GM19395 (cell line): ENCODE measurements at regions not wholly inside any gene's neighbourhood (a gene's known extent, or its start where the extent isn't known, plus 50 kb on each side); places are given as distances from the start of the nearest gene placed in this dataset.
"Not testable (repeated sequence)": the region's sequence is repeated elsewhere in the genome, so short reads cannot be mapped to it uniquely, and the experiment has no call there.

ENCODE experiments used
- ATAC-seq: cut with Tn5 transposase; IDR thresholded peaks from one replicate; pipeline ENCODE4 v1.9.1; 2021; ENCODE audit warnings: mild to moderate bottlenecking, moderate library complexity; ENCODE audit not compliant: unreplicated experiment

DNA sequence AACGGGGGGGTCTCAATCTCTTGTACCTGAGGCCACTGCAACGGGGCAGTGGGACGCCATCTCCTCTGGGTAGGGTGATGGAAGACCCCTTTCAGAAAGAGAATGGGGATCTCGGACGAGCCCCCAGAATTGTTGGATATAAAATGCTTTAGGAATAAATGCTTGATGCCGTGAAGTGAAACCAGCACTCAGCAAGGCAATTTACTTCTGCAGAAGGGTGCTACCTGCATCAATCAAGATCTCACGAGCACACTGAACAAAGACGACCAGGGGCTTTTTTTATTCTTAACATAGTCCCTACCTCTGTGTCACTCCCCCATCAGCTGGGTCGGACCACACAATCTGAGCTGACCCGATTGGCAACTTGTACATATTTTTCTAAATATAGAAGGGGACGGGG lies 203.6 kb upstream of the TBX18 start:
- no peak for ATAC-seq

DNA sequence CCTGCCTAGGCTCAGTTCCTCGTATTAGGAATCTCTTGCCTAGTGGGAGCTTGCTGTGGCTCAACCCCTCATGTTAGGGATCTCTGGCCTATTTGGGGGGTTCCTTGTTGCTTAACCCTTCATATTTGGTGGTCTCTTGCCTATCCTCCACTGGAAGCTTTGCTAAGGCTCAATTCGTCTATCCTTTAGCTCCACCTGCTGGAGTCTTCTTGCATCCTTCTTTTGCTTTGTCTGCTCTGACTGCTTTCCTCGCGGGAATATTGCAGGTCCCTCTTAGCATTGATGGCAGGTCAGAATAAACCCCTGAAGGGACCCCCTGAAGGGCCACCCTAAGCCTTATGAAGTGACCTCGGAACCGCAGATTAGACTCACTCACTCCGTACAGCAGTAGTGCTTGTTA lies 203.0 kb upstream of the TBX18 start:
- no peak for ATAC-seq

DNA sequence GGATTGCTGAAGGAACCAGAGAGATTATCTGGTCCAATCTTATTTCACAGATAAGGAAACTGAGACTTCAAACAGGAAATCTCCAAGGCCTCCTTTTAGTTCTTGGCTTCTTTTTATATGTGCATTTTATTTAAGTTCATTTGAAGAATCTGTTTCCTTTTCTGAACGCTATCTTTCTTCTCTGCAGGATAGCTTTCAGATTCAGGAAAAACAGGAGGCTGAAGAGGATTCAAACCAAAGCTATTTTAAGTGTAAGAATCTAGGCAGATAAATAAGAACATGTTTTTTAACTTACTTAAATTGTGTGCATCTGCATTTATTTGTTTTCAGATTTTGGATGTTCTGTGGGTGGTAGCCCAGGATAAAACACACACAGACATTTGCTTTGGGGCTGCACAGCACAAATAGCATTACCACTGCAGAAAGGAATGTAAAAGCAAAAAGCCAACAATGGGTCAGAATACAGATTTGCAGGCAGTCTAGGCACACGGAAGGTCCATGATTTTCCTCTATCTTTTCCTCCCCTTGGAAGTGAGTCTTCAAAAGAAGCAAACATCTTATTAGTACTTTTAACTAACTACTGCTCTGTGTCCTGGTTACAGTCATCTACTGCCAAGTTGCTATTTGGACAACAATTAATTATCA lies 188.8 kb upstream of the TBX18 start:
- ATAC-seq = no peak

DNA sequence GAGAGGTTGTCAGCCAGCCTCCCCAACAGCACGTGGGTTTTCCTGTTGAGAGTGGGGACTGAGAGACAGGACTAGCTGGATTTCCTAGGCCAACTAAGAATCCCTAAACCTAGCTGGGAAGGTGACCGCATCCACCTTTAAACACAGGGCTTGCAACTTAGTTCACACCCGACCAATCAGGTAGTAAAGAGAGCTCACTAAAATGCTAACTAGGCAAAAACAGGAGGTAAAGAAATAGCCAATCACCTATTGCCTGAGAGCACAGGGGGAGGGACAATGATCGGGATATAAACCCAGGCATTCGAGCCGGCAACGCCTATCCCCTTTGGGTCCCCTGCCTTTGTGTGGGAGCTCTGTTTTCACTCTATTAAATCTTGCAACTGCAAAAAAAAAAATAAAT lies 180.5 kb upstream of the TBX18 start:
- ATAC-seq = not testable (repeated sequence)

DNA sequence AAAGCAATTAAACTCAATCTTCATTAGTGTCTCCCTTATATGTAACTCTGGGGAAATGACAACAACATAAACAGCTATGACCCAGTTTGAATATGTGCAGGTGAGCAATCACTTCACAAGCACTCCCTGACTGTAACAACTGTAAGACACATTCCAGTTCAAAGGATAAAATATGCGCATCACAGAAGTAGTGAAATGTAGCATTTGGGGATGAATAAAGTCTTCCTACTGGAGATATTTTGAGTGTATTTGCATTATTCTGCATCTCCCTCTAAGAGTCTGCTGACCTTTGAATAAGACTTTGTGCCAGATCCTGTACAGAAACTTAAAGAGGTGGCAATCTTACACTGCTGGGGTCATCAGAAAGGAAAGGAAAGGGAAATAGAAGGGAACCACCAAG lies 179.5 kb upstream of the TBX18 start:
- ATAC-seq = no peak

DNA sequence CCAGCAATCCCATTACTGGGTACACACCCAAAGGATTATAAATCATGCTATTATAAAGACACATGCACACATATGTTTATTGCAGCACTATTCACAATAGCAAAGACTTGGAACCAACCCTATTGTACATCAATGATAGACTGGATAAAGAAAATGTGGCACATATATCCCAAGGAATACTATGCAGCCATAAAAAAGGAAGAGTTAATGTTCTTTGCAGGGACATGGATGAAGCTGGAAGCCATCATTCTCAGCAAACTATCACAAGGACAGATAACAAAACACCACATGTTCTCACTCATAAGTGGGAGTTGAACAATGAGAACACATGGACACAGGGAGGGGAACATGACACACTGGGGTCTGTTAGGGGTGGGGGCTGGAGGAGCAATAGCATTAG lies 177.2 kb upstream of the TBX18 start:
- ATAC-seq = not testable (repeated sequence)

DNA sequence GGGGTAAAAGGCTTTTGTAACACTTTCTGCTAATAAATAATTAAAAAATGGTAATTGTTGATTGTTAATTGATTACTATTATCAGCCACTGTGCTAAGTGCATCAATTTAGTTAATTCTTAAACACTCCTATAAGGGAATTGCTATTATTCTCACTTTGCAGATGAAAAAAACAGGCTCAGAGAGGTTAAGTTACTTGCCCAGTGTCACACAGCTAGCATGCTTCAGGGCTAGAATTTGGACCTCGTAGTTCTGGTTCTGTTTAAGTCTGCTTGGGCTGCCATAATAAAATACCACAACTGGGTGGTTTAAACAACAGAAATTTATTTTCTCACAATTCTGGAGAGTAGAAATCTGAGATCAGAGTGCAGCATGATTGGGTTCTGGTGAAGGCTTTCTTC lies 164.8 kb upstream of the TBX18 start:
- ATAC-seq = no peak

DNA sequence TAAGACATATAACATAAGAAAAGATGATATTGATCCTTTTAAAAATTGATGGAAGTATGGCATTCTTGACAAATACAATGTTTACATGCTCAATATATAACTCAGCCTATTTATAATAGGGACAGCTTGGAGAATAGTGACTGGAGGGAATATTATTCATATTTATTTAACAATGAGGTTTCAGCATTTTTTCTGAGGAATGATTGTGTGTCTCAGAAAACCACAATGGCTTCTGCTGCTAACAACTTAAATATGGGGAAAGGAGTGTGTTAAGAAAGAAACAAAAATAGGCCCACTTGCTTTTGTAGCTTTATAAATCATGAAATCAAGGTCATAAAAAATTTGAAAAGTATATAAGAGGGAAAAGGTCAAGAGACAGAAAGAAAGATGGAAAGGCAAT lies 163.2 kb upstream of the TBX18 start:
- no peak for ATAC-seq

DNA sequence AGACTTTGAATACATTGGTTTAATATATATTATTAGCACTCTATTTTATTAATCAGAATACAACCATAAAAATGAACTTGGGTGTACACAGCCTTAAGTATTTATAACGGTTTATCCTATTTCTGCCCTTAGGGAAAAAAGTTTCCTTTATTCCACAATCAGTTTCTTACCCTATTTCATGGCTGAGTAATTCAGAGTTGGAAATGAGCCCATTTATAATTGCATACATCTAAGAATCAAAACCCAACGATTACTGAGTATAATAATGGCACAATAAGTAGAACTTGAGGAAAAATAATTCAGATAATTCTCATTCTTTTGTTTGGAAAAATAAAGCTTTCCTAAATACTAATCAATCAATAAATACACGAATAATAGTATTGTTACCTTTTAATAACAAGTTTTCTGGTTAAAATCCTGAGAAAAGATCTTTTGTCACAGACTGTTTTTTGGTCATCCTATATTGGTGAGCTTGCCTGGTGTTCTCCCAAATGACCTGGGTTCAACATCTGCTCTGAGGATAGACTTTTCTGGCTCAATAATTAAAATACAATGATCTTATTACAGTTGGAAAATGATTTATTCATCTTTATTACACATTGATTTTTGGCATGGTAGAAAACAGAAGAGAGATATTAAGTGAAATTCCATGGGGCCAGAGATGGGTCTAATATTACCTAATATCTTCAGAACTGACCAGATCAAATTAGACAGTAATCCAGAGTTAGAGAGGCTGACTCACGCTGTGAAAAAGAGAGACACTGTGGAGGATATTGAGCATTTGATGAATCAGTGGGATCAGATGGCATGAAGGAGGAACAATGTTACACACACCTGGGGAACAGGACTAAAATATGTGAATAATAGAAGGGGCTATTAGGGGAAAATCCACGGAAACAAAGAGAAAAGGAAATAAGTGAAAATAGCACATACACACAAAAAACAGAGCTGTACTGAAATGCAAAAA lies 162.1 kb upstream of the TBX18 start:
- no peak for ATAC-seq

DNA sequence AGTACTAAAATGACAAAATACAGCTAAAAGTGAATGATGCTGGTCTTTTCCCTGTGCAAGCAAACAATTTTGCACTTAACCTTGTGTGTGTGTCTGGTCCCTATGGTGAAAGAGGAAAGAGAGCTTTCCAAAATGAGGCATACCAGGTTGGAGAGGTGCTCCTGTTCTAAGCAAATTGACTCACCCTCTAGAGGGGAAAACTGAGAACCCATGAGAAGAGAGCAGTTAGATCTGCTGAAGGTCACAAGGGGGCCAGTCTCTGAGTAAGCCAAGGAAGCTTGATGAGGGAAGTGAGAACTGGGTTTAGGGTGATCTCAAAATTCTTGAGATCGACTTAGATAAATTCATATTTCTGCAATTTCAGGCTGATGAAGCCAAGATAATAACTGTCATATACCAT lies 157.5 kb upstream of the TBX18 start:
- ATAC-seq = no peak

DNA sequence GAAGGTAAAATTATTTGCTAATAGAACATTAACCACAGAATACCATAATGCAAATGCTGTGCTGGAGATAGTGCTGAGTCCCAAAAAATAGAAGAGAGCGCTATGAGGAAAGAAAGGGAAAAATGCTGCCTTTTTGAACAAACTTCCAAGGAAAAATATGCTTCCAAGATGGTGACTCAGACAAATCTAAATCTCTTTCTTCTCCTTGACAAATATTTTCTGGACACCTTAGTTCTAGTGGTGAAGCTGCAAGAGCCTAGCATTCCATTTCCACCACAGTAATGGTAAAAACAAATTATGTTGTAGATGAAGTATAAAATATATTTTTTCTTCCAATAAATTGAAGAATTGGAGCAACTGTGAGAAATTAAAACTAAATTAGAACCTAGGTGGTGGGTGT lies 155.6 kb upstream of the TBX18 start:
- no peak for ATAC-seq

DNA sequence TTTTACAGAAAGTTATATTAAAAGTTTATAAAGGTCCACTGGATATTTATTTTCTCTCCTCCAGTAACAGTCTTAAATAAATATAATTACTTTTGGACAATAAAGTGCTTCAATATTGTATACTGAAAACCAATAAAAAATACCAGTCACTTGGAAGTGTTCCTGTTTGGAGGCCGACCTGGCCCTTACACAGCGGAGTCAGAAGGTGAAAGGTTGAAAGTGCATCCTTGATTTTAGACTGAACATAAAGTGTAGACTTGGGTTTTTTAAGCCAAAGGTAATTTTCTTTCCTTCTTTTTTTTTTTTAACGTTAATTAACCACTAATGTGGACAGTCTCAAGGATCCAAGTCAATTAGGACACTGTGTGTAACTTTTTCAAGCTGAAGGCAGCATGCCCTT lies 152.3 kb upstream of the TBX18 start:
- no peak for ATAC-seq

DNA sequence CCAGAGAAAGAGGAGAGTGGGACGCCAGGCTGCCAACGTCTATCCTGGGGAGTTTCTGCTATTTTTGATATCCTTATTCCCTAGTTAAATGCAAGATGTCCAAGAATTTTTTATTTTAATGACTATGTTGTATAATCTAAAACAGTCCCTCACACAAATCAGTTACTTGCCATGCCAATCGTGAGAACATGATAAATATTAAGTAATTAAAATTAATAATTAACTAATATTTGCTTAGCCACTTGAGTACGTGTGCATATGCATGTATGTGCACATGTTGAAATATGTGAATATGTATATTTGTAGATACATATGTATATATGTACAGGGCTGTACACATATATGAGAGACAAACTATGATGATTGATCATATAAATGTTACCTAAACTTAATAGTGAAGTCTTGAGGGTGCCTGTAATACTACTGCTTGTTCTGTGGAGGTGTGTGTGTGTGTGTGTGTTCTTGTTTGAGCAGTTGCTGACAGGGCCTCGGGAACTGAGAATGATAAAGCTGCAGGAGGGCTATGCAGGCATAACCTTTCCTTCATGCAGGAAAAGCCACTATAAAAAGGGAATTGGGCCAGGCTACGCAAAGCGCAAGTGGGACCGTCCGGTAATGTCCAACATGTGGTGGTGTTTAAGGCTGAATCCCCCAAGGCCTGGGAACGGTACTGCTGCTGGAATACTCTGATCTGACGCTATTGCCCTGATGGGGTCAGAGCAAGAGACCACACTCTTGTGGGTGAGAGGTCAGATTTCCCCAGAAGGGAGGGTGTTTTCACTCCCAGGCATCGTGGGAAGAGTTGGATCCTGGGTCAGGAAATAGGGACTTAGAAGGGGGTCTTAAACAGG lies 148.3 kb upstream of the TBX18 start:
- no peak for ATAC-seq

DNA sequence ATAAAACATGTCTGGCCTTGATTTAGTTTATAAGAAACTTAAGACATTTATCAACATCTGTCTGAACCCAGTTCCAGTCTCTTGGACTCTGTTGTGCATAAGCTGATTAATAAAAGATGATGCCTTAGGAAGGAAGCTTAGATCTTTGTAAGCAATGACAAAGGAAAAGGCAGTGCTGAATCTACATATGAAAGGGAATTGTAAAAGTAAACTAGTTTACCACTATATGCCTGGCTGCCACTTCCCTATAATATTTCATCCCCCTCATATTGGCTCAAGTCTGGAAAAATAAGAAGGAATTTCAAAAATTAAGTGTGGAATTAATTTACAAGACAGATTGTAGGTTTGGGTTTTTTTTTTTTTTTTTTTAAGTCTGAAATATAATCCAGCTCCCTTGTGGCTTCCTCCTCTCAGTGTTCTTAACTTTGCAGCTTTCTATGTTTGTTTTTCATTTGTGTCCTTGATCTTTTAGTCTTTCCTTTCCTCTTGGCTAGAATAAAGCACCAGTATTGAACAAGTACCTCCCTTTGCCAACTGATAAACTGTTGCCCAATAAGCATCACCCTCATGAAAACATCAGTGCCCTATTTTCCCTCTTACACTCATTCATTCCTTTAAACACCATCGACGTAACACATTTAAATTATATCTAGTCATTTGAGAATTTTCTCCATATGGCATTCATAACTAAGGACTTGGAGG lies 146.7 kb upstream of the TBX18 start:
- ATAC-seq = no peak

DNA sequence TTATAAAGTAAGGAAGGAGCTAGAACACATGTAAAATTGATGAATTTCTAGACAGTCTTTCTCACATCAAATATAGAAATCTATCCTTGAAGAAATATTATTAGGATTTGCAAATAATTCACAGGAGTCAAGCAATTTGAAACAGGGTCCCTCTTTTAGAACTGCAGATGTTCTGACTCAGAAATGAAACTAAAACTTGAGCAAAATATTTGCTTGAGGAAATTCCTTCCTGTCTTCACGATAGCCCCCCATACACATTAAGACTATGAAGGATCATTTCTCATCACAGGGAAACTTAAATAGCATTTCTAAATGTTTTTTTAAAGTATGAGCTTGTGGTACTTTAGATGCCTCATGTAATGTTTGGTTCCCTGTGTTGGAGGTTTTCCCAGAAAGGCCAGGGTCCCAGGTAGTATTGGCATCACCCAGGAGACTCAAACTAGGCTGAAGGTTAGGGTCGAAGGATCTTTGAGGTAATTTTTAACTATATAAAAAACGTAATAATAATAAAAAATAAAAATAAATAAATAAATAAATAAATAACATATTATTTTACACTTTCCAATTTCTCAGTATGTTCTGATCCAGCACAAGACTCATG lies 144.0 kb upstream of the TBX18 start:
- no peak for ATAC-seq

DNA sequence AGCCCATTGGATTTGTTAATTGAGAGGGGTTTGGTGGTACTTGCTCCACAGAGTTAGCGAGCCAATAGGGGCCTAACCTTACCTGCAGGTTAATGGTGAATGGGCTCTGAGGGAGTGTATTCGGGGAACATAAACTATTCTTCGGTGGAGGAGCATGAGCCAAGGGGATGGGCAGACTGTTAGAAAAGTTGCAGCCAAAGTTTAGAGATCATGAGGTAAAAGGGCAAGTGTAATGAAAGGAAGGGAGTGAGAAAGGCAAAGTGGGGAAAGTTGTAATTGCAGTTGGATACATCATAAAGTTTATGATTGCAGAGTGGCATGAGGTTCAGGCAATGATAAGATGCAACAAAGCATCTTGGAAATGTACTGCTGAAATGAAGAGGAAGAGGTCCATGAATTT lies 142.1 kb upstream of the TBX18 start:
- no peak for ATAC-seq

DNA sequence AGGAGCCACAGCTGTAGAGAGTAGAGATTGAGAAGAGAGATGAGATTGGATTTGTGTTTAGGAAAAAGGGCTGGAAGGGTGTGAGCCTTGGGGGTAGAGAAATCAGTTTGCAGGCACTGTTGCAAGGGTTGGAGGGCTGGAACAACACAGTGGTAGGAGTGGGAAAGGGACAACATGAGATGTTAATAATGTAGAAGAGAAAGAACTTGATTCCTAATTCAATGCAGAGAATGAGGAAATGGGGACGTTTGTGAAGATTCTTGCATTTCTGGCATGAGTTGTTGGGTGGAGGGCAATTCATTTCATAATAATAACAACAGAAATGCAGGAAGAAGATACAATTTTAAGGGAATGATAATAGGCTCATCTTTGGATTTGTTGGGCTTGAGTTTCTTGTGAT lies 141.4 kb upstream of the TBX18 start:
- no peak for ATAC-seq

DNA sequence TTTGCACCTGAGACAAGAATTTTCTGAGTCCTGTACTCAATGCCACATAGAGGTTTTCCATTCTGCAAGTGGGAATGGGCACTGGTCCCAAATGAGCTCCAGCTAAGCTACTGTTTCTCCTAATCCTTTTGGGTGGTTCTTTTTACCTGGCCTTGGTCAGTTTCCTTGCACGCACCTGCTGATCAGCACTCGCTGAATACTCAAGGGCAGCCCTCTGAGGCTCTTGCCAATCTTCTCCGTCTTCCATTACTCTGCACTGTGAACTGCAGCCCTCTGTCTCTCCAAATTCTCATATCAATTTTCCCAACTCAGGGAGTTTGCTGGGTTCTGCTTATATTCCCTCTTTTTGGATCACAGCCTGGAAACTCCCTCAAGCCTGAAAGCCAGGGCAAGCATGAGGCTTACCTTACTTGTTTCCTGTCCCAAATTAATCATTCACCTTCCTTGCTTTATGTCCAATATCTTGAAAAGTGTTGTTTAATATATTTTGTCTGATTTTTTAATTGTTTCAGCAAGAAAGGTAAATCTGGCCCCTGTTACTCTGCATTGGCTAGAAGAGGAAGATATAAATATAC lies 138.0 kb upstream of the TBX18 start:
- ATAC-seq = no peak

DNA sequence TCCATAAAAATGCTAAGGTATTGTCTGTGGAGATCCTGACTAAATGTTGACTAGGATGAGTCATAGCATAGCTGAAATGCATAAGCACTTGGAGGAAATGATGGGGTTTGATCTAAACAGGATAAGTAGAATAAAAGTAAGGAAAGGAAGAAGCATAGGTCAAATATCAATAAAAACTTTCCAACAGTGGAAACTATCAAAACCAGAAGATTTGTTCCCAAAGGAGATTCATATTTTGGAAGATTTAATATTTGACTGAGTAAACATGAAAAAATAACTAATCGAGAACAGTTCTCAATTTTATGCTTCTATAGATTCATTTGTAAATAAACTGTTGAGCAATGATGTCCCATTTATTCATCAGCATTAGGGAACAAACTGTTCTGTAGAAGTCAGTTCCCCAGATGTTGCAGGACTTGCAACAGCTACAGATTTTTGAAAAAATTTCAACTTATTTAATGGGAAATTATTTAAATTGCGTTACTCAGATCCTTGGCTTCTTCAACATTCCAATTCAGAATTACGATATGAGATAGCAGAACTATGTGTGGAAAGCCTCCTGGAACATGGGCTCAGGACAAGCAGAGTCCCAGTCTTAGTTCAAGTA lies 133.7 kb upstream of the TBX18 start:
- ATAC-seq = no peak

DNA sequence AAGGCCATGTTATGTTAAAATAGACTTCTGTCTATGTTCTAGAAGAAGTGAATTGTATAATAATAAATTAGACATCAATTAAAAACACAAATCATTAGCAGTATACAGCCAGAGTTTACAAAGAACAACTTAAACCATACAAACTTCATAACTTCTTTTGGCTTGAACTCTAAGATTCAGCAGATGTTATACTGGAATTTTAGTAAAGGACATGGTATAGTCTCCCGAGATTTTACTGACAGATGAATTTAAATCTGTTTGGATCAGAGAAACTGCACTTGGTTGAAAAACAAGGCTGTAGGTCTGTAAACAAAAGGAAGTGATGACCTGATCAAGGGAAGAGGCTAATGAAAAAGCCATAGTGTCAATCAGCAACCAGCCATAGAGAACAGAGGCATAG lies 132.6 kb upstream of the TBX18 start:
- no peak for ATAC-seq
